NCI-H1048 (cell line): ENCODE measurements at regions not wholly inside any gene's neighbourhood (a gene's known extent, or its start where the extent isn't known, plus 50 kb on each side); places are given as distances from the start of the nearest gene placed in this dataset.

Experiments used
- DNase-seq: peaks from one replicate; lab custom pipeline; 2025; lab: John Stamatoyannopoulos, UW

GRCh38 chr20:12653642-12654041 is 355.1 kb upstream of the SPTLC3 start:
- no peak for DNase-seq

- no peak for DNase-seq
Measured at GRCh38 chr20:12659942-12660341, 348.8 kb upstream of the SPTLC3 start.

- no peak for DNase-seq
Measured at GRCh38 chr20:12660918-12661317, 347.9 kb upstream of the SPTLC3 start.

- DNase-seq = no peak
Measured at GRCh38 chr20:12670301-12670700, 338.5 kb upstream of the SPTLC3 start.

- DNase-seq = no peak
Measured at GRCh38 chr20:12673352-12673751, 335.4 kb upstream of the SPTLC3 start.

GRCh38 chr20:12677925-12678324 is 330.8 kb upstream of the SPTLC3 start:
- DNase-seq = no peak

- no peak for DNase-seq
Measured at GRCh38 chr20:12679447-12679846, 329.3 kb upstream of the SPTLC3 start.

- no peak for DNase-seq
Measured at GRCh38 chr20:12682613-12683012, 326.2 kb upstream of the SPTLC3 start.

- no peak for DNase-seq
Measured at GRCh38 chr20:12687476-12687875, 321.3 kb upstream of the SPTLC3 start.

- no peak for DNase-seq
Measured at GRCh38 chr20:12695937-12696336, 312.8 kb upstream of the SPTLC3 start.

GRCh38 chr20:12698817-12699216 is 310.0 kb upstream of the SPTLC3 start:
- DNase-seq = no peak

GRCh38 chr20:12699374-12700228 is 309.2 kb upstream of the SPTLC3 start:
- no peak for DNase-seq

GRCh38 chr20:12700701-12701100 is 308.1 kb upstream of the SPTLC3 start:
- DNase-seq = no peak

- DNase-seq = no peak
Measured at GRCh38 chr20:12702312-12702711, 306.5 kb upstream of the SPTLC3 start.

- DNase-seq = no peak
Measured at GRCh38 chr20:12715371-12715770, 293.4 kb upstream of the SPTLC3 start.

- no peak for DNase-seq
Measured at GRCh38 chr20:12715991-12716680, 292.6 kb upstream of the SPTLC3 start.

- DNase-seq = no peak
Measured at GRCh38 chr20:12717061-12717460, 291.7 kb upstream of the SPTLC3 start.

GRCh38 chr20:12718619-12719018 is 290.2 kb upstream of the SPTLC3 start:
- no peak for DNase-seq

GRCh38 chr20:12721636-12722035 is 287.1 kb upstream of the SPTLC3 start:
- no peak for DNase-seq

GRCh38 chr20:12722091-12722490 is 286.7 kb upstream of the SPTLC3 start:
- no peak for DNase-seq

GRCh38 chr20:12723811-12724210 is 285.0 kb upstream of the SPTLC3 start:
- DNase-seq = no peak

GRCh38 chr20:12728782-12729181 is 280.0 kb upstream of the SPTLC3 start:
- no peak for DNase-seq

- DNase-seq = no peak
Measured at GRCh38 chr20:12729326-12729725, 279.4 kb upstream of the SPTLC3 start.
